Fibroblast of lung (primary cell): ENCODE measurements at regions not wholly inside any gene's neighbourhood (a gene's known extent, or its start where the extent isn't known, plus 50 kb on each side); places are given as distances from the start of the nearest gene placed in this dataset.

Source experiments
- DNase-seq, 2 donors: peaks; one replicate each; pipeline versions ENCODE4 v3.0.0 to v3.0.0-alpha.2; 2010; ENCODE audit warnings: low read depth in 2 of 2
- H2AFZ ChIP-seq: 2 replicates; pipeline ENCODE4 v1.5.1; 2012; ENCODE audit warnings: low read length, control low read depth, inconsistent platforms
- H3K27ac ChIP-seq: 2 replicates; pipeline ENCODE4 v1.5.1; 2011; ENCODE audit warnings: low read length, control low read depth; ENCODE audit not compliant: insufficient read depth
- H3K27me3 ChIP-seq: 2 replicates; pipeline ENCODE4 v1.5.1; 2011; ENCODE audit warnings: mild to moderate bottlenecking, low read length; ENCODE audit not compliant: control insufficient read depth, insufficient read depth
- H3K36me3 ChIP-seq: 2 replicates; pipeline ENCODE4 v1.5.1; 2011; ENCODE audit warnings: low read length; ENCODE audit not compliant: control insufficient read depth, insufficient read depth
- H3K4me1 ChIP-seq: 2 replicates; pipeline ENCODE4 v1.5.1; 2011; ENCODE audit warnings: low read length; ENCODE audit not compliant: control insufficient read depth, insufficient read depth; ENCODE audit errors: extremely low read depth
- H3K4me2 ChIP-seq: 2 replicates; pipeline ENCODE4 v1.5.1; 2011; ENCODE audit warnings: low read length, control low read depth; ENCODE audit not compliant: insufficient read depth; ENCODE audit errors: extremely low read depth
- H3K4me3 ChIP-seq, 4 experiments: fragments of 200-600 bp in 1 of 4; sonication (generic) in 1 of 4; replicated peaks in 1 of 4; 2 replicates each; pipeline ENCODE4 v1.5.1; 2011 to 2016; ENCODE audit warnings: low read length in 4 of 4, low read depth in 3 of 4, mild to moderate bottlenecking in 3 of 4, control low read depth in 2 of 4, inconsistent platforms in 1 of 4, mixed read lengths in 1 of 4; ENCODE audit not compliant: insufficient read depth in 1 of 4; ENCODE audit errors: control extremely low read depth in 1 of 4
- H3K79me2 ChIP-seq: 2 replicates; pipeline ENCODE4 v1.5.1; 2012; ENCODE audit warnings: mild to moderate bottlenecking, low read length, inconsistent platforms; ENCODE audit not compliant: control insufficient read depth, insufficient read depth
- H3K9ac ChIP-seq: 2 replicates; pipeline ENCODE4 v1.5.1; 2011; ENCODE audit warnings: mild to moderate bottlenecking, low read length, control low read depth; ENCODE audit not compliant: insufficient read depth
- H3K9me3 ChIP-seq: 2 replicates; pipeline ENCODE4 v1.5.1; 2012; ENCODE audit warnings: low read depth, low read length; ENCODE audit not compliant: control insufficient read depth, insufficient read depth
- H4K20me1 ChIP-seq: 2 replicates; pipeline ENCODE4 v1.5.1; 2011; ENCODE audit warnings: low read length; ENCODE audit not compliant: control insufficient read depth, insufficient read depth; ENCODE audit errors: extremely low read depth
- CTCF ChIP-seq, 2 donors: IDR thresholded peaks in 1 of 2; conservative IDR thresholded peaks in 1 of 2; 1 replicate in 1 of 2; 2 replicates in 1 of 2; pipeline ENCODE4 v1.5.1; 2011 to 2012; ENCODE audit warnings: low read length in 2 of 2, control low read depth in 1 of 2, inconsistent platforms in 1 of 2, low read depth in 1 of 2, mild to moderate bottlenecking in 1 of 2
- EZH2 ChIP-seq: IDR thresholded peaks from 2 replicates; pipeline ENCODE4 v1.5.1; 2012; ENCODE audit warnings: low read length, control low read depth, mild to moderate bottlenecking; ENCODE audit errors: missing control alignments

- H2AFZ ChIP-seq = no peak overlapping the region
Measured at GRCh38 chr9:115444959-115445358, 327.0 kb upstream of the TNC start.

GRCh38 chr9:115445655-115446054 lies 327.7 kb upstream of the TNC start:
- Histone ChIP-seq H3K4me2 (no peak overlapping the region), H3K36me3 (no peaks in the 10 kb centered on the region), H3K4me1 (peaks cover 3% of the 10 kb centered on the region), H3K4me3 (no peak overlapping the region), H3K9me3 (no peaks in the 10 kb centered on the region), H3K9ac (no peak overlapping the region), H3K27me3 (no peaks in the 10 kb centered on the region), H4K20me1 (no peaks in the 10 kb centered on the region), H2AFZ (no peak overlapping the region), H3K79me2 (no peaks in the 10 kb centered on the region), H3K27ac (no peak overlapping the region)
- TF ChIP-seq EZH2 (no peak), CTCF (conservative IDR thresholded peaks at IDR 0.05 in 1 of 2, IDR thresholded peaks at IDR 0.05 in 1 of 2; ENCODE audit: low read depth in 1 of 2, low read length in 2 of 2) (no peak)
- peak in 1 of 2 donors; percentile 30 for DNase-seq

More at GRCh38 chr9:115444959-115445358, 327.0 kb upstream of the TNC start:
- peaks cover 3% of the 10 kb centered on the region for H3K4me1 ChIP-seq
- no peak overlapping the region for H3K4me3 ChIP-seq
- H3K9me3 ChIP-seq = no peaks in the 10 kb centered on the region
- no peaks in the 10 kb centered on the region for H3K36me3 ChIP-seq
- H3K4me2 ChIP-seq = peak overlapping the region; percentile 40
- H3K9ac ChIP-seq = no peak overlapping the region
- no peaks in the 10 kb centered on the region for H3K27me3 ChIP-seq
- no peaks in the 10 kb centered on the region for H3K79me2 ChIP-seq
- H3K27ac ChIP-seq = no peak overlapping the region
- DNase-seq = peak; percentile 6 to 21
- H4K20me1 ChIP-seq = no peaks in the 10 kb centered on the region
- no peak for TF ChIP-seq EZH2
- no peak for TF ChIP-seq CTCF (conservative IDR thresholded peaks at IDR 0.05 in 1 of 2, IDR thresholded peaks at IDR 0.05 in 1 of 2; ENCODE audit: low read depth in 1 of 2, low read length in 2 of 2)

GRCh38 chr9:115456515-115456914 lies 338.6 kb upstream of the TNC start:
- peak; percentile 70 to 73 for DNase-seq
- no peak overlapping the region for H2AFZ ChIP-seq
- H3K27ac ChIP-seq = no peak overlapping the region
- no peaks in the 10 kb centered on the region for H4K20me1 ChIP-seq
- H3K36me3 ChIP-seq = no peaks in the 10 kb centered on the region
- no peaks in the 10 kb centered on the region for H3K79me2 ChIP-seq
- no peak for TF ChIP-seq EZH2
- no peak for TF ChIP-seq CTCF (conservative IDR thresholded peaks at IDR 0.05 in 1 of 2, IDR thresholded peaks at IDR 0.05 in 1 of 2; ENCODE audit: low read depth in 1 of 2, low read length in 2 of 2)
- no peak overlapping the region for H3K9ac ChIP-seq
- no peak overlapping the region for H3K4me2 ChIP-seq
- H3K9me3 ChIP-seq = no peaks in the 10 kb centered on the region
- H3K27me3 ChIP-seq = no peaks in the 10 kb centered on the region
- no peak overlapping the region for H3K4me3 ChIP-seq
- H3K4me1 ChIP-seq = no peaks in the 10 kb centered on the region
